H9 (cell line): ENCODE measurements at regions not wholly inside any gene's neighbourhood (a gene's known extent, or its start where the extent isn't known, plus 50 kb on each side); places are given as distances from the start of the nearest gene placed in this dataset.

Experiments used
- DNase-seq: peaks from one replicate; pipeline ENCODE4 v3.0.0-alpha.2; 2017
- H2AFZ ChIP-seq: one replicate; pipeline ENCODE4 v1.6.1; 2013; ENCODE audit warnings: mild to moderate bottlenecking, low read length, control low read depth, moderate library complexity
- H2AK5ac ChIP-seq: 2 replicates; pipeline ENCODE4 v1.6.1; 2013; ENCODE audit warnings: low read length, control low read depth, mixed read lengths; ENCODE audit not compliant: insufficient read length
- H2BK120ac ChIP-seq: one replicate; pipeline ENCODE4 v1.6.1; 2013; ENCODE audit warnings: low read depth, mild to moderate bottlenecking, low read length, control low read depth, inconsistent platforms; ENCODE audit not compliant: poor library complexity, severe bottlenecking
- H2BK12ac ChIP-seq: 2 replicates; pipeline ENCODE4 v1.6.1; 2013; ENCODE audit warnings: low read length, control low read depth, mixed read lengths, low read depth; ENCODE audit not compliant: insufficient read length
- H2BK15ac ChIP-seq: 2 replicates; pipeline ENCODE4 v1.6.1; 2013; ENCODE audit warnings: low read depth, low read length, control low read depth
- H2BK20ac ChIP-seq: one replicate; pipeline ENCODE4 v1.6.1; 2013; ENCODE audit warnings: low read depth, mild to moderate bottlenecking, low read length, control low read depth, inconsistent platforms; ENCODE audit not compliant: poor library complexity, severe bottlenecking
- H2BK5ac ChIP-seq: 2 replicates; pipeline ENCODE4 v1.6.1; 2013; ENCODE audit warnings: low read length, control low read depth, mixed read lengths; ENCODE audit not compliant: insufficient read length
- H3K14ac ChIP-seq: 2 replicates; pipeline ENCODE4 v1.6.1; 2013; ENCODE audit warnings: low read length, control low read depth; ENCODE audit not compliant: insufficient read depth
- H3K18ac ChIP-seq: 2 replicates; pipeline ENCODE4 v1.6.1; 2013; ENCODE audit warnings: low read depth, mild to moderate bottlenecking, mixed read lengths, low read length, control low read depth; ENCODE audit not compliant: insufficient read length
- H3K23ac ChIP-seq: 2 replicates; pipeline ENCODE4 v1.6.1; 2013; ENCODE audit warnings: low read length, control low read depth, mixed read lengths, low read depth; ENCODE audit not compliant: insufficient read length
- H3K23me2 ChIP-seq: 2 replicates; pipeline ENCODE4 v1.6.1; 2013; ENCODE audit warnings: low read depth, mild to moderate bottlenecking, mixed read lengths, low read length, control low read depth; ENCODE audit not compliant: insufficient read length, poor library complexity, severe bottlenecking
- H3K27ac ChIP-seq: 2 replicates; pipeline ENCODE4 v1.5.1; 2013; ENCODE audit warnings: low read length, control low read depth, mixed read lengths, low read depth; ENCODE audit not compliant: insufficient read length
- H3K27me3 ChIP-seq: 2 replicates; pipeline ENCODE4 v1.6.1; 2013; ENCODE audit warnings: low read length, control low read depth, inconsistent platforms; ENCODE audit not compliant: insufficient read depth
- H3K4ac ChIP-seq: 2 replicates; pipeline ENCODE4 v1.6.1; 2013; ENCODE audit warnings: low read depth, mild to moderate bottlenecking, control low read depth, inconsistent platforms, low read length, moderate library complexity
- H3K4me1 ChIP-seq: 2 replicates; pipeline ENCODE4 v1.6.1; 2013; ENCODE audit warnings: low read length, control low read depth, inconsistent platforms; ENCODE audit not compliant: insufficient read depth
- H3K4me2 ChIP-seq: 2 replicates; pipeline ENCODE4 v1.6.1; 2013; ENCODE audit warnings: low read length, control low read depth, mixed read lengths; ENCODE audit not compliant: insufficient read length, insufficient read depth
- H3K56ac ChIP-seq: 2 replicates; pipeline ENCODE4 v1.6.1; 2013; ENCODE audit warnings: low read depth, mild to moderate bottlenecking, mixed read lengths, low read length, control low read depth; ENCODE audit not compliant: insufficient read length
- H3K79me1 ChIP-seq: 2 replicates; pipeline ENCODE4 v1.6.1; 2013; ENCODE audit warnings: low read depth, mild to moderate bottlenecking, moderate library complexity, low read length, control low read depth, inconsistent platforms; ENCODE audit not compliant: insufficient read depth, poor library complexity, severe bottlenecking
- H3K79me2 ChIP-seq: 2 replicates; pipeline ENCODE4 v1.6.1; 2013; ENCODE audit warnings: low read length, control low read depth, inconsistent platforms; ENCODE audit not compliant: insufficient read depth
- H3K9ac ChIP-seq: 2 replicates; pipeline ENCODE4 v1.6.1; 2013; ENCODE audit warnings: low read length, control low read depth, mixed read lengths; ENCODE audit not compliant: insufficient read length; ENCODE audit errors: extremely low read depth
- H3K9me3 ChIP-seq: one replicate; pipeline ENCODE4 v1.6.1; 2013; ENCODE audit warnings: low read depth, low read length, inconsistent platforms; ENCODE audit not compliant: control insufficient read depth
- H3T11ph ChIP-seq: one replicate; pipeline ENCODE4 v1.6.1; 2013; ENCODE audit warnings: mild to moderate bottlenecking, low read length, control low read depth, inconsistent platforms
- H4K20me1 ChIP-seq: one replicate; pipeline ENCODE4 v1.6.1; 2013; ENCODE audit not compliant: control insufficient read depth, insufficient read length, insufficient read depth
- H4K5ac ChIP-seq: 2 replicates; pipeline ENCODE4 v1.6.1; 2013; ENCODE audit warnings: low read depth, mild to moderate bottlenecking, mixed read lengths, low read length, control low read depth; ENCODE audit not compliant: insufficient read length
- H4K8ac ChIP-seq: replicated peaks from 2 replicates; pipeline ENCODE4 v1.6.1; 2013; ENCODE audit warnings: low read length, control low read depth, mixed read lengths, low read depth; ENCODE audit not compliant: insufficient read length
- H4K91ac ChIP-seq: 2 replicates; pipeline ENCODE4 v1.6.1; 2013; ENCODE audit warnings: low read depth, mild to moderate bottlenecking, moderate library complexity, mixed read lengths, low read length, control low read depth; ENCODE audit not compliant: insufficient read length
- H3K27ac Mint-ChIP-seq, 3 experiments: 2 replicates in 2 of 3; 3 replicates in 1 of 3; pipeline ENCODE4 v1.8.0; 2020 to 2021; ENCODE audit warnings: mixed read lengths in 3 of 3, mild to moderate bottlenecking in 1 of 3, moderate library complexity in 1 of 3
- H3K27me3 Mint-ChIP-seq: 2 replicates; pipeline ENCODE4 v1.8.0; 2021; ENCODE audit warnings: low read depth, mild to moderate bottlenecking, moderate library complexity, mixed read lengths
- H3K36me3 Mint-ChIP-seq, 3 experiments: 2 replicates in 2 of 3; 3 replicates in 1 of 3; pipeline ENCODE4 v1.8.0; 2020 to 2021; ENCODE audit warnings: low read depth in 3 of 3, mixed read lengths in 3 of 3; ENCODE audit not compliant: insufficient read depth in 1 of 3
- H3K4me1 Mint-ChIP-seq, 2 experiments: 2 replicates each; pipeline ENCODE4 v1.8.0; 2020; ENCODE audit warnings: mixed read lengths in 2 of 2
- H3K4me3 Mint-ChIP-seq, 2 experiments: 2 replicates in 1 of 2; 3 replicates in 1 of 2; pipeline ENCODE4 v1.8.0; 2020 to 2021; ENCODE audit warnings: mild to moderate bottlenecking in 2 of 2, mixed read lengths in 2 of 2, moderate library complexity in 1 of 2
- H3K9me3 Mint-ChIP-seq, 2 experiments: 2 replicates in 1 of 2; 3 replicates in 1 of 2; pipeline ENCODE4 v1.8.0; 2020; ENCODE audit warnings: mild to moderate bottlenecking in 2 of 2, mixed read lengths in 2 of 2, moderate library complexity in 1 of 2
- WGBS: extraction: QIAGEN DNeasy Blood & Tissue Kit; methylation state at CpG from one replicate; pipeline ENCODE4 v1.1.7; 2013; ENCODE audit warnings: missing lambda C conversion rate, low lambda C conversion rate, mixed read lengths; ENCODE audit not compliant: insufficient read length; ENCODE audit errors: extremely low coverage; 5-methylcytosine and 5-hydroxymethylcytosine counted together
- TF ChIP-seq, protein P1 (sequence below): fragments of 200-600 bp; sonication (generic); conservative IDR thresholded peaks from 3 replicates; pipeline ENCODE4 v1.8.0; 2021; ENCODE audit warnings: antibody characterized with exemption, mild to moderate bottlenecking

DNA sequence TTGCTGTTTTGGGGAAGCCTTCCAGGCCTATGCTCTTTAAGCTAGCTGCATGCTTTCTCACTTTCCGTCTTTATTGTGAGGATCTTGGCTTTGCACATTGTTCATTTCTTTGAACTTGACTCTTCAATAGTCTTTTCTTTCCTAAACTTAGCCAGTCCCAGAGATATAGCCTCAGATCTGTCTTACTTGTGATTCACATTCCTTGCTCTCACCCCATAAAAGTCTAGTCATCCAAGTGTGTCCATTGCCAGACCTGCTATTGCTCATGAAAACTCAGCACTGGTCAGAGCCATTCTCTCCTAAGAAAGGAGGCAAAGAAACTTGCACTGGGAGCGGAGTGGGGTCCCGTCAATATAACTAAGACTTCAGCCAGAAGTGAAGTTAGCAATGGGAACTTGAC, 275.0 kb upstream of the CTSO start:
- no peaks in the 10 kb centered on the region for H3K27me3 Mint-ChIP-seq
- WGBS = no CpG with 5 or more reads among the region's 3 CpGs
- no peaks in the 10 kb centered on the region for H3K4me1 Mint-ChIP-seq
- no peak overlapping the region for H3K4me3 Mint-ChIP-seq
- no peak overlapping the region for H3K9ac ChIP-seq
- H3K18ac ChIP-seq = no peak overlapping the region
- no peak overlapping the region for H2BK20ac ChIP-seq
- DNase-seq = no peak
- no peaks in the 10 kb centered on the region for H4K20me1 ChIP-seq
- H3K23ac ChIP-seq = no peak overlapping the region
- TF ChIP-seq, protein P1, sequence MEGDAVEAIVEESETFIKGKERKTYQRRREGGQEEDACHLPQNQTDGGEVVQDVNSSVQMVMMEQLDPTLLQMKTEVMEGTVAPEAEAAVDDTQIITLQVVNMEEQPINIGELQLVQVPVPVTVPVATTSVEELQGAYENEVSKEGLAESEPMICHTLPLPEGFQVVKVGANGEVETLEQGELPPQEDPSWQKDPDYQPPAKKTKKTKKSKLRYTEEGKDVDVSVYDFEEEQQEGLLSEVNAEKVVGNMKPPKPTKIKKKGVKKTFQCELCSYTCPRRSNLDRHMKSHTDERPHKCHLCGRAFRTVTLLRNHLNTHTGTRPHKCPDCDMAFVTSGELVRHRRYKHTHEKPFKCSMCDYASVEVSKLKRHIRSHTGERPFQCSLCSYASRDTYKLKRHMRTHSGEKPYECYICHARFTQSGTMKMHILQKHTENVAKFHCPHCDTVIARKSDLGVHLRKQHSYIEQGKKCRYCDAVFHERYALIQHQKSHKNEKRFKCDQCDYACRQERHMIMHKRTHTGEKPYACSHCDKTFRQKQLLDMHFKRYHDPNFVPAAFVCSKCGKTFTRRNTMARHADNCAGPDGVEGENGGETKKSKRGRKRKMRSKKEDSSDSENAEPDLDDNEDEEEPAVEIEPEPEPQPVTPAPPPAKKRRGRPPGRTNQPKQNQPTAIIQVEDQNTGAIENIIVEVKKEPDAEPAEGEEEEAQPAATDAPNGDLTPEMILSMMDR = no peak
- H3K79me1 ChIP-seq = no peaks in the 10 kb centered on the region
- no peaks in the 10 kb centered on the region for H3K23me2 ChIP-seq
- H3T11ph ChIP-seq = no peak overlapping the region
- no peak overlapping the region for H2BK120ac ChIP-seq
- H3K4me2 ChIP-seq = no peak overlapping the region
- no peaks in the 10 kb centered on the region for H3K9me3 Mint-ChIP-seq
- no peak overlapping the region for H2AK5ac ChIP-seq
- no peak overlapping the region for H2AFZ ChIP-seq
- no peaks in the 10 kb centered on the region for H3K27me3 ChIP-seq
- no peak overlapping the region for H4K8ac ChIP-seq
- H3K4ac ChIP-seq = no peak overlapping the region
- no peak overlapping the region for H4K5ac ChIP-seq
- H3K27ac ChIP-seq = no peak overlapping the region
- no peak overlapping the region for H3K56ac ChIP-seq
- H3K36me3 Mint-ChIP-seq = no peaks in the 10 kb centered on the region
- H3K4me1 ChIP-seq = no peaks in the 10 kb centered on the region
- no peak overlapping the region for H3K14ac ChIP-seq
- no peak overlapping the region for H2BK5ac ChIP-seq
- H3K27ac Mint-ChIP-seq = no peak overlapping the region
- H3K9me3 ChIP-seq = no peaks in the 10 kb centered on the region
- H2BK15ac ChIP-seq = no peak overlapping the region
- no peak overlapping the region for H2BK12ac ChIP-seq
- H4K91ac ChIP-seq = no peak overlapping the region
- H3K79me2 ChIP-seq = no peaks in the 10 kb centered on the region
